ENCODE measurements at regions not wholly inside any gene's neighbourhood (a gene's known extent, or its start where the extent isn't known, plus 50 kb on each side); places are given as distances from the start of the nearest gene placed in this dataset.

GRCh38 chr2:215841175-215841816 lies 172.1 kb downstream of the MREG start:
- TF ChIP-seq POLR2A (IDR thresholded peaks at IDR 0.05) = no peak
- TF ChIP-seq CTCF (IDR thresholded peaks at IDR 0.05) = no peak
- TF ChIP-seq EP300 (IDR thresholded peaks at IDR 0.05) = no peak
- Histone ChIP-seq H3K9me3 (no peaks in the 10 kb centered on the region), H3K27ac (no peak overlapping the region), H3K4me1 (ENCODE audit: insufficient read depth) (peaks cover 2% of the 10 kb centered on the region), H3K27me3 (no peaks in the 10 kb centered on the region), H3K36me3 (no peaks in the 10 kb centered on the region), H3K4me3 (no peak overlapping the region)
- WGBS, 3 donors = 53 to 55% (median 54%) methylated on average over 5 of the region's 5 CpGs
- intact Hi-C loops (cut with DNase I) = loop anchor here in 1 of 4 donors (10.0 kb wide), 1 partner anchor 386 kb away; no protein-coding TSS in a partner anchor
- no peak for DNase-seq

GRCh38 chr2:215839816-215840215 lies 173.5 kb downstream of the MREG start:
- H3K36me3 ChIP-seq = no peaks in the 10 kb centered on the region
- intact Hi-C loops (cut with DNase I) = loop anchor here in 1 of 4 donors (10.0 kb wide), 1 partner anchor 385 kb away; no protein-coding TSS in a partner anchor
- peaks cover 2% of the 10 kb centered on the region for H3K4me1 ChIP-seq (ENCODE audit: insufficient read depth)
- no peaks in the 10 kb centered on the region for H3K27me3 ChIP-seq
- H3K4me3 ChIP-seq = no peak overlapping the region
- 92 to 95% (median 94%) methylated on average over 4 of the region's 4 CpGs for WGBS, 3 donors
- no peak overlapping the region for H3K27ac ChIP-seq
- DNase-seq = no peak
- no peaks in the 10 kb centered on the region for H3K9me3 ChIP-seq
- TF ChIP-seq POLR2A (IDR thresholded peaks at IDR 0.05) = no peak
- no peak for TF ChIP-seq CTCF (IDR thresholded peaks at IDR 0.05)
- no peak for TF ChIP-seq EP300 (IDR thresholded peaks at IDR 0.05)

GRCh38 chr2:215839309-215839708 lies 174.0 kb downstream of the MREG start:
- DNase-seq = no peak
- 82 to 91% (median 90%) methylated on average over 1 of the region's 1 CpG for WGBS, 3 donors
- Histone ChIP-seq H3K36me3 (no peaks in the 10 kb centered on the region), H3K4me1 (ENCODE audit: insufficient read depth) (peaks cover 2% of the 10 kb centered on the region), H3K4me3 (no peak overlapping the region), H3K27ac (no peak overlapping the region), H3K9me3 (no peaks in the 10 kb centered on the region), H3K27me3 (no peaks in the 10 kb centered on the region)
- TF ChIP-seq POLR2A (IDR thresholded peaks at IDR 0.05) (no peak), EP300 (IDR thresholded peaks at IDR 0.05) (no peak), CTCF (IDR thresholded peaks at IDR 0.05) (no peak)
- intact Hi-C loops (cut with DNase I) = no loop called here

GRCh38 chr2:215836881-215837280 lies 176.5 kb downstream of the MREG start:
- Histone ChIP-seq H3K27me3 (no peaks in the 10 kb centered on the region), H3K9me3 (no peaks in the 10 kb centered on the region), H3K4me1 (ENCODE audit: insufficient read depth) (peaks cover 2% of the 10 kb centered on the region), H3K27ac (no peak overlapping the region), H3K36me3 (no peaks in the 10 kb centered on the region), H3K4me3 (no peak overlapping the region)
- WGBS, 3 donors = 94 to 97% (median 95%) methylated on average over 4 of the region's 4 CpGs
- DNase-seq = no peak
- no peak for TF ChIP-seq EP300 (IDR thresholded peaks at IDR 0.05)
- no peak for TF ChIP-seq CTCF (IDR thresholded peaks at IDR 0.05)
- no peak for TF ChIP-seq POLR2A (IDR thresholded peaks at IDR 0.05)
- intact Hi-C loops (cut with DNase I) = no loop called here

Data from ovary (tissue), 7 donors.